Lower leg skin (tissue), 4 donors: ENCODE measurements at regions not wholly inside any gene's neighbourhood (a gene's known extent, or its start where the extent isn't known, plus 50 kb on each side); places are given as distances from the start of the nearest gene placed in this dataset.

Source experiments
- DNase-seq, 2 donors: peaks; one replicate each; pipeline ENCODE4 v3.0.0-alpha.2; 2019; ENCODE audit warnings: low spot score in 2 of 2
- H3K4me3 ChIP-seq: fragments of 200-600 bp; sonication (generic); 2 replicates; pipeline ENCODE4 v1.5.1; 2017; ENCODE audit warnings: mild to moderate bottlenecking, low read depth; ENCODE audit not compliant: poor library complexity, severe bottlenecking
- CTCF ChIP-seq, 3 donors: fragments of 450-650 bp; IDR thresholded peaks; one replicate each; pipeline ENCODE4 v1.5.1; 2016; ENCODE audit warnings: antibody characterized with exemption in 3 of 3, mild to moderate bottlenecking in 3 of 3, moderate library complexity in 2 of 3
- POLR2A ChIP-seq, 2 donors: fragments of 450-650 bp; IDR thresholded peaks; one replicate each; pipeline ENCODE4 v1.6.1; 2016 to 2017; ENCODE audit warnings: antibody characterized with exemption in 2 of 2, mild to moderate bottlenecking in 1 of 2, moderate library complexity in 1 of 2
- WGBS, 2 donors: methylation state at CpG; one replicate each; pipeline ENCODE4 v1.1.5; 2018; 5-methylcytosine and 5-hydroxymethylcytosine counted together
- intact Hi-C: fragments of 100-400 bp; cut with DNase I; formaldehyde crosslinking; loops from one replicate; pipeline ENCODE4 v1.15.0; 2023; ENCODE audit warnings: low total_unique reads

- WGBS, 2 donors: 66 to 72% methylated on average over 4 of the region's 4 CpGs
- no peak for TF ChIP-seq POLR2A (IDR thresholded peaks at IDR 0.05)
- TF ChIP-seq CTCF (IDR thresholded peaks at IDR 0.05): no peak
- no peak overlapping the region for H3K4me3 ChIP-seq
- DNase-seq: no peak
- intact Hi-C loops: no loop called here
Observed at GRCh38 chr5:117881426-117882230, 1106.7 kb downstream of the DTWD2 start.

GRCh38 chr5:117880932-117881331 is 1107.4 kb downstream of the DTWD2 start:
- intact Hi-C loops: no loop called here
- H3K4me3 ChIP-seq: no peak overlapping the region
- no peak for TF ChIP-seq CTCF (IDR thresholded peaks at IDR 0.05)
- TF ChIP-seq POLR2A (IDR thresholded peaks at IDR 0.05): no peak
- no peak for DNase-seq

GRCh38 chr5:117877731-117878130 is 1110.6 kb downstream of the DTWD2 start:
- intact Hi-C loops: no loop called here
- H3K4me3 ChIP-seq: no peak overlapping the region
- DNase-seq: no peak
- WGBS, 2 donors: 83 to 88% methylated on average over 2 of the region's 2 CpGs
- TF ChIP-seq POLR2A (IDR thresholded peaks at IDR 0.05): no peak
- no peak for TF ChIP-seq CTCF (IDR thresholded peaks at IDR 0.05)

GRCh38 chr5:117872798-117873368 is 1115.5 kb downstream of the DTWD2 start:
- no peak for TF ChIP-seq CTCF (IDR thresholded peaks at IDR 0.05)
- no peak for TF ChIP-seq POLR2A (IDR thresholded peaks at IDR 0.05)
- 82 to 87% methylated on average over 4 of the region's 4 CpGs for WGBS, 2 donors
- intact Hi-C loops: no loop called here
- H3K4me3 ChIP-seq: no peak overlapping the region
- no peak for DNase-seq

GRCh38 chr5:117869596-117869995 is 1118.8 kb downstream of the DTWD2 start:
- WGBS, 2 donors: 54 to 65% methylated on average over 1 of the region's 1 CpG
- TF ChIP-seq POLR2A (IDR thresholded peaks at IDR 0.05): no peak
- no peak for TF ChIP-seq CTCF (IDR thresholded peaks at IDR 0.05)
- intact Hi-C loops: no loop called here
- no peak overlapping the region for H3K4me3 ChIP-seq
- DNase-seq: no peak
